GM18520 (cell line): ENCODE measurements at regions not wholly inside any gene's neighbourhood (a gene's known extent, or its start where the extent isn't known, plus 50 kb on each side); places are given as distances from the start of the nearest gene placed in this dataset.

Experiments used
- ATAC-seq: cut with Tn5 transposase; IDR thresholded peaks from one replicate; pipeline ENCODE4 v1.9.1; 2021; ENCODE audit not compliant: unreplicated experiment

- ATAC-seq, result no peak
Measured at GRCh38 chr15:93830221-93831080, 400.9 kb upstream of the MCTP2 start.

GRCh38 chr15:93829115-93829870, 402.1 kb upstream of the MCTP2 start:
- ATAC-seq, result peak; percentile 84

- no peak for ATAC-seq
Measured at GRCh38 chr15:93826790-93827189, 404.6 kb upstream of the MCTP2 start.

- ATAC-seq, result no peak
Measured at GRCh38 chr15:93826293-93826692, 405.1 kb upstream of the MCTP2 start.

- ATAC-seq, result no peak
Measured at GRCh38 chr15:93825682-93826081, 405.7 kb upstream of the MCTP2 start.

- ATAC-seq, result no peak
Measured at GRCh38 chr15:93823971-93824913, 407.1 kb upstream of the MCTP2 start.

GRCh38 chr15:93820566-93820965, 410.8 kb upstream of the MCTP2 start:
- no peak for ATAC-seq

GRCh38 chr15:93819826-93820225, 411.5 kb upstream of the MCTP2 start:
- ATAC-seq, result no peak

- ATAC-seq, result no peak
Measured at GRCh38 chr15:93816815-93817214, 414.5 kb upstream of the MCTP2 start.

GRCh38 chr15:93811305-93811704, 420.1 kb upstream of the MCTP2 start:
- no peak for ATAC-seq

- ATAC-seq, result no peak
Measured at GRCh38 chr15:93809516-93809915, 421.8 kb upstream of the MCTP2 start.

GRCh38 chr15:93803421-93804152, 427.8 kb upstream of the MCTP2 start:
- no peak for ATAC-seq

- ATAC-seq, result no peak
Measured at GRCh38 chr15:93801206-93801605, 430.2 kb upstream of the MCTP2 start.

GRCh38 chr15:93800805-93801204, 430.6 kb upstream of the MCTP2 start:
- ATAC-seq, result no peak

GRCh38 chr15:93789441-93789840, 441.9 kb upstream of the MCTP2 start:
- no peak for ATAC-seq

- no peak for ATAC-seq
Measured at GRCh38 chr15:93780073-93780472, 451.3 kb upstream of the MCTP2 start.

GRCh38 chr15:93779341-93779740, 452.0 kb upstream of the MCTP2 start:
- ATAC-seq, result no peak

- no peak for ATAC-seq
Measured at GRCh38 chr15:93771196-93772030, 459.9 kb upstream of the MCTP2 start.

GRCh38 chr15:93770788-93771187, 460.6 kb upstream of the MCTP2 start:
- no peak for ATAC-seq

- no peak for ATAC-seq
Measured at GRCh38 chr15:93762036-93762435, 469.3 kb upstream of the MCTP2 start.
